Activated B cell treated with CpG ODN at 0.5 μM for 24 hours (primary cell): ENCODE measurements at regions not wholly inside any gene's neighbourhood (a gene's known extent, or its start where the extent isn't known, plus 50 kb on each side); places are given as distances from the start of the nearest gene placed in this dataset.

Experiments used
- ATAC-seq: fragments of 200-7000 bp; cut with Tn5 transposase; one replicate; pipeline ENCODE4 v1.10.0; 2021; ENCODE audit warnings: low read depth, mild to moderate bottlenecking, moderate library complexity
- CTCF ChIA-PET: fragments of 350-600 bp; sonication (Branson Sonifier 250); formaldehyde crosslinking; loops from one replicate; lab custom pipeline; 2021; ENCODE audit warnings: antibody characterized with exemption; lab: Charles Lee
- POLR2A ChIA-PET: fragments of 350-600 bp; sonication (Branson Sonifier 250); formaldehyde crosslinking; loops from one replicate; lab custom pipeline; 2021; ENCODE audit warnings: antibody characterized with exemption; lab: Charles Lee
- DNase-seq: peaks from one replicate; pipeline ENCODE4 v3.0.0; 2022
- H3K27ac Mint-ChIP-seq: one replicate; pipeline ENCODE4 v1.8.0; 2020; ENCODE audit warnings: mixed read lengths
- H3K27me3 Mint-ChIP-seq: one replicate; pipeline ENCODE4 v1.8.0; 2021; ENCODE audit warnings: mixed read lengths
- H3K36me3 Mint-ChIP-seq: one replicate; pipeline ENCODE4 v1.8.0; 2021; ENCODE audit warnings: low read depth, mixed read lengths
- H3K4me1 Mint-ChIP-seq: one replicate; pipeline ENCODE4 v1.8.0; 2021; ENCODE audit warnings: mixed read lengths
- H3K4me3 Mint-ChIP-seq: one replicate; pipeline ENCODE4 v1.8.0; 2020; ENCODE audit warnings: mild to moderate bottlenecking, mixed read lengths
- H3K9me3 Mint-ChIP-seq: one replicate; pipeline ENCODE4 v1.8.0; 2020; ENCODE audit warnings: mixed read lengths
- intact Hi-C: fragments of 100-400 bp; cut with micrococcal nuclease; formaldehyde crosslinking; loops from one replicate; pipeline ENCODE4 v1.15.1; 2024
- TF ChIP-seq, protein P1 (sequence below): fragments of 200-600 bp; IDR thresholded peaks from one replicate; pipeline ENCODE4 v1.8.0; 2022; ENCODE audit warnings: antibody characterized with exemption, mild to moderate bottlenecking

DNA sequence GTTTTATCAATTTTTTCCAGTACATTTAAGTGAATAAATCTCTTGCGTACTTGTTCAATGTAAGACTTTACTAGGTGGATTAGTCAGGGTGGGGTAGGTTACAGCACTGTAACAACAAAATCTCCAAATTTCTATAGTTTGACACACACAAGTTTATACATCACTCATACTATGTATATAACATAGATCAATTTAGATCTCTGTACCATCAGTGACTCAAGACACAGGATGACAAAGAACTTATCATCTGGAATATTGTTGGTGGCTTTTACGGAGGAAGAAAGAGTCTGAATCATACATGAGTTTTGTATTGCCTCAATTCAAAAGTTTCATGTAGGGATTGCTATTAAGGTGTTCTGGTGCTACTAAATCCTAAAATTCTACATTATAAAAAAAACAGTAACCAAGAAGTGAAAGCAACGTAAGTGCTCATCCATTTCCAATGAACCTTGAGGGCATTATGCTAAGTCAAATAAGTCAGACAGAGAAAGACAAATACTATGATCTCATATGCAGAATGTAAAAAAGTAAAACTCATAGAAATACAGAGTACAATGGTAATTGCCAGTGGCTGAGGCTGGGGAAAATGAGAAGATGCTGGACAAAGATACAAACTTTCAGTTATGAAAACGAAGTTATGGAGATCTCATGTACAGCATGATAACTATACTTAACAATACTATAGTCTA lies 98.0 kb upstream of the DKK2 start:
- Mint-ChIP-seq H3K4me1 (no peaks in the 10 kb centered on the region), H3K9me3 (no peaks in the 10 kb centered on the region), H3K36me3 (no peaks in the 10 kb centered on the region), H3K4me3 (no peak overlapping the region), H3K27ac (no peak overlapping the region), H3K27me3 (peaks cover 1% of the 10 kb centered on the region)
- CTCF ChIA-PET = no interaction called here
- ATAC-seq = no peak
- DNase-seq = no peak
- POLR2A ChIA-PET = no interaction called here
- intact Hi-C loops = no loop called here
- TF ChIP-seq, protein P1, sequence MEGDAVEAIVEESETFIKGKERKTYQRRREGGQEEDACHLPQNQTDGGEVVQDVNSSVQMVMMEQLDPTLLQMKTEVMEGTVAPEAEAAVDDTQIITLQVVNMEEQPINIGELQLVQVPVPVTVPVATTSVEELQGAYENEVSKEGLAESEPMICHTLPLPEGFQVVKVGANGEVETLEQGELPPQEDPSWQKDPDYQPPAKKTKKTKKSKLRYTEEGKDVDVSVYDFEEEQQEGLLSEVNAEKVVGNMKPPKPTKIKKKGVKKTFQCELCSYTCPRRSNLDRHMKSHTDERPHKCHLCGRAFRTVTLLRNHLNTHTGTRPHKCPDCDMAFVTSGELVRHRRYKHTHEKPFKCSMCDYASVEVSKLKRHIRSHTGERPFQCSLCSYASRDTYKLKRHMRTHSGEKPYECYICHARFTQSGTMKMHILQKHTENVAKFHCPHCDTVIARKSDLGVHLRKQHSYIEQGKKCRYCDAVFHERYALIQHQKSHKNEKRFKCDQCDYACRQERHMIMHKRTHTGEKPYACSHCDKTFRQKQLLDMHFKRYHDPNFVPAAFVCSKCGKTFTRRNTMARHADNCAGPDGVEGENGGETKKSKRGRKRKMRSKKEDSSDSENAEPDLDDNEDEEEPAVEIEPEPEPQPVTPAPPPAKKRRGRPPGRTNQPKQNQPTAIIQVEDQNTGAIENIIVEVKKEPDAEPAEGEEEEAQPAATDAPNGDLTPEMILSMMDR = no peak

DNA sequence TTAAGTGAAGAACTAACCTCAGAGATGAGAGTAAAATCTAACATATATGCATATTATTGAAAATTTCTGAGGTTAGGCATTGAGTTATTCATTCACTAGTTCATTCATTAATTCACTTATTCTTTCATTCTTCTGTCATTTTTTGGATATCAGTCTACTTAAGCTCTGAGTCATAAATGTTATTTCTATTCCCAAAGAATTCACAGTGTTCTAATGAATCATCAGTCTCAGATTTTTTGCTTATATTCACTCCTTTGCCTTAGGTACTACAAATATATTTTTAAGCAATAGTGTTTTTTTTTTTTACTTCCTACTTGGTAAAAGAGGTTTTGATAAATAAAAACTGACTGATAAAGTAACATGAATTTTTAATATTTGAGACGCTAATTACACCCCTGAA lies 95.2 kb upstream of the DKK2 start:
- Mint-ChIP-seq H3K4me1 (no peaks in the 10 kb centered on the region), H3K36me3 (no peaks in the 10 kb centered on the region), H3K9me3 (no peaks in the 10 kb centered on the region), H3K27ac (no peak overlapping the region), H3K27me3 (peaks cover 1% of the 10 kb centered on the region), H3K4me3 (no peak overlapping the region)
- ATAC-seq = no peak
- intact Hi-C loops = no loop called here
- CTCF ChIA-PET = no interaction called here
- TF ChIP-seq, protein P1 = no peak
- POLR2A ChIA-PET = no interaction called here
- no peak for DNase-seq

- ATAC-seq (no peak), DNase-seq (no peak)
- ChIA-PET POLR2A (no interaction called here), CTCF (no interaction called here)
- no peaks in the 10 kb centered on the region for H3K4me1 Mint-ChIP-seq
- TF ChIP-seq, protein P1 = no peak
- H3K36me3 Mint-ChIP-seq = no peaks in the 10 kb centered on the region
- peaks cover 1% of the 10 kb centered on the region for H3K27me3 Mint-ChIP-seq
- no peak overlapping the region for H3K4me3 Mint-ChIP-seq
- no peaks in the 10 kb centered on the region for H3K9me3 Mint-ChIP-seq
- H3K27ac Mint-ChIP-seq = no peak overlapping the region
- intact Hi-C loops = no loop called here
Observed at GRCh38 chr4:107130157-107130556, 94.0 kb upstream of the DKK2 start.

DNA sequence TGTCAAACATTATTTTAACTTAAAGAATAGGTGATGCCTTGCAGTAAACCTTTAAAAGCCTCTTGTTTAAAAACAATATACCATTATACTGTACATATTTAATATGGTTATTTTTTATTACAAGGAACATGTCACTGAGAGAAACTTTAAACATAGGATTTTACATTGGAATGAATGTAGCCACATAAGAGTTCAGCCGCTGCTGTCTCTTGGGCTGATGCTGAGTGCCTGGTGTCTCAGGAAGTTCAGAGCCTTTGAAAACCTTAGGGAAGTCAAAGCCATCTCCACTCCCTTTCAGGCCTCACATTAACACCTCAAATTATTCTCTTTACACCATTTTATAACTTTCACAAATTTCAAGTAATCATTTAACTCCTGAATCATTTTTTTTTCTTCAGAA lies 93.5 kb upstream of the DKK2 start:
- H3K27me3 Mint-ChIP-seq = peaks cover 1% of the 10 kb centered on the region
- H3K9me3 Mint-ChIP-seq = no peaks in the 10 kb centered on the region
- H3K36me3 Mint-ChIP-seq = no peaks in the 10 kb centered on the region
- ChIA-PET CTCF (no interaction called here), POLR2A (no interaction called here)
- no peaks in the 10 kb centered on the region for H3K4me1 Mint-ChIP-seq
- DNase-seq (no peak), ATAC-seq (no peak)
- no peak overlapping the region for H3K4me3 Mint-ChIP-seq
- intact Hi-C loops = no loop called here
- H3K27ac Mint-ChIP-seq = no peak overlapping the region
- TF ChIP-seq, protein P1 = no peak

- no peaks in the 10 kb centered on the region for H3K36me3 Mint-ChIP-seq
- no peaks in the 10 kb centered on the region for H3K9me3 Mint-ChIP-seq
- H3K4me1 Mint-ChIP-seq = no peaks in the 10 kb centered on the region
- ChIA-PET POLR2A (no interaction called here), CTCF (no interaction called here)
- no peak overlapping the region for H3K27ac Mint-ChIP-seq
- TF ChIP-seq, protein P1 = no peak
- ATAC-seq = no peak
- intact Hi-C loops = no loop called here
- DNase-seq = no peak
- peaks cover 1% of the 10 kb centered on the region for H3K27me3 Mint-ChIP-seq
- no peak overlapping the region for H3K4me3 Mint-ChIP-seq
Observed at GRCh38 chr4:107129076-107129475, 93.0 kb upstream of the DKK2 start.
